Pancreas (tissue), 10 donors: ENCODE measurements at regions not wholly inside any gene's neighbourhood (a gene's known extent, or its start where the extent isn't known, plus 50 kb on each side); places are given as distances from the start of the nearest gene placed in this dataset.

Experiments used
- ATAC-seq, 4 donors: fragments of 200-7000 bp; cut with Tn5 transposase; one replicate each; pipeline versions ENCODE4 v1.8.0 to v1.9.1; 2020; ENCODE audit warnings: mild to moderate bottlenecking in 4 of 4, moderate library complexity in 4 of 4
- DNase-seq, 6 donors: peaks; one replicate each; pipeline ENCODE4 v3.0.0-alpha.2; 2020
- FAIRE-seq: peaks from 2 replicates; lab custom pipeline; 2012; peaks lifted over from hg19 to GRCh38; lab: Jason Lieb, UNC
- H3K27ac ChIP-seq, 4 donors: fragments of 200-600 bp; sonication (generic); 1 replicate in 3 of 4; 2 replicates in 1 of 4; pipeline versions ENCODE4 v1.5.0 to v1.8.0; 2020
- H3K27me3 ChIP-seq, 4 donors: fragments of 200-600 bp; one replicate each; pipeline ENCODE4 v1.8.0; 2021
- H3K36me3 ChIP-seq, 3 donors: fragments of 200-600 bp; sonication (generic) in 1 of 3; one replicate each; pipeline versions ENCODE4 v1.5.0 to v1.8.0; 2020 to 2021
- H3K4me1 ChIP-seq, 3 donors: fragments of 200-600 bp; one replicate each; pipeline ENCODE4 v1.8.0; 2021
- H3K4me3 ChIP-seq, 4 donors: fragments of 200-600 bp; sonication (generic) in 2 of 4; one replicate each; pipeline versions ENCODE4 v1.5.0 to v1.8.0; 2020 to 2021
- H3K9me3 ChIP-seq, 4 donors: fragments of 200-600 bp; one replicate each; pipeline ENCODE4 v1.8.0; 2021
- CTCF ChIP-seq, 4 donors: fragments of 200-600 bp; sonication (generic) in 3 of 4; IDR thresholded peaks; one replicate each; pipeline versions ENCODE4 v1.5.0 to v1.8.0; 2021; ENCODE audit warnings: antibody characterized with exemption in 4 of 4
- WGBS, 2 donors: extraction: QIAGEN DNeasy Blood & Tissue Kit; methylation state at CpG; one replicate each; pipeline ENCODE4 v1.1.7; 2013; 5-methylcytosine and 5-hydroxymethylcytosine counted together
- intact Hi-C, 3 donors: fragments of 100-400 bp; cut with DNase I; formaldehyde crosslinking; loops; one replicate each; pipeline versions ENCODE4 v1.11.1 to v1.14.2; 2022
- donor health status: healthy with polysubstance abuse.
- donor health status: DM: no; HTN: no; CAD: no; lungs with moderate emphysema.
- donor health status: DM: no; HTN: no; CAD: no.
- donor health status: control.
- donor health status: control.
- donor health status: Bipolar disorder and iron deficiency.
- donor health status: DM: yes; HTN: yes; CAD: no.
- donor health status: DM: no; HTN: no; CAD: no.
- donor health status: DM: no; HTN: no; CAD: no.
- donor health status: DM: yes; HTN: yes; CAD: no.

- H3K4me1 ChIP-seq = no peaks in the 10 kb centered on the region
- no peaks in the 10 kb centered on the region for H3K9me3 ChIP-seq
- H3K4me3 ChIP-seq = no peak overlapping the region
- FAIRE-seq = no peak
- ATAC-seq = no peak
- H3K27ac ChIP-seq = no peak overlapping the region
- no peak for TF ChIP-seq CTCF (IDR thresholded peaks at IDR 0.05)
- no peak for DNase-seq
- no peaks in the 10 kb centered on the region for H3K36me3 ChIP-seq
- intact Hi-C loops = no loop called here
- no peaks in the 10 kb centered on the region for H3K27me3 ChIP-seq
Measured at GRCh38 chr15:37249249-37249648, 148.9 kb upstream of the MEIS2 start.

- Histone ChIP-seq H3K4me1 (no peaks in the 10 kb centered on the region), H3K9me3 (no peaks in the 10 kb centered on the region), H3K27me3 (no peaks in the 10 kb centered on the region), H3K27ac (no peak overlapping the region), H3K4me3 (no peak overlapping the region), H3K36me3 (no peaks in the 10 kb centered on the region)
- DNase-seq (no peak), ATAC-seq (no peak), FAIRE-seq (no peak)
- TF ChIP-seq CTCF (IDR thresholded peaks at IDR 0.05) = no peak
- intact Hi-C loops = no loop called here
- WGBS, 2 donors = 70 to 76% methylated on average over 3 of the region's 3 CpGs
Measured at GRCh38 chr15:37252530-37252929, 152.2 kb upstream of the MEIS2 start.

GRCh38 chr15:37253877-37254276 lies 153.5 kb upstream of the MEIS2 start:
- H3K9me3 ChIP-seq = no peaks in the 10 kb centered on the region
- H3K4me3 ChIP-seq = no peak overlapping the region
- H3K27me3 ChIP-seq = no peaks in the 10 kb centered on the region
- DNase-seq (no peak), ATAC-seq (no peak), FAIRE-seq (no peak)
- intact Hi-C loops = no loop called here
- no peak for TF ChIP-seq CTCF (IDR thresholded peaks at IDR 0.05)
- WGBS, 2 donors = 75 to 82% methylated on average over 7 of the region's 7 CpGs
- H3K27ac ChIP-seq = no peak overlapping the region
- H3K36me3 ChIP-seq = no peaks in the 10 kb centered on the region
- no peaks in the 10 kb centered on the region for H3K4me1 ChIP-seq

- Histone ChIP-seq H3K4me1 (no peaks in the 10 kb centered on the region), H3K36me3 (no peaks in the 10 kb centered on the region), H3K27me3 (no peaks in the 10 kb centered on the region), H3K27ac (no peak overlapping the region), H3K4me3 (no peak overlapping the region), H3K9me3 (no peaks in the 10 kb centered on the region)
- no peak for TF ChIP-seq CTCF (IDR thresholded peaks at IDR 0.05)
- intact Hi-C loops = no loop called here
- ATAC-seq (no peak), FAIRE-seq (no peak), DNase-seq (no peak)
Measured at GRCh38 chr15:37260255-37260654, 159.9 kb upstream of the MEIS2 start.

- TF ChIP-seq CTCF (IDR thresholded peaks at IDR 0.05) = no peak
- FAIRE-seq (no peak), ATAC-seq (no peak), DNase-seq (no peak)
- no peaks in the 10 kb centered on the region for H3K4me1 ChIP-seq
- no peaks in the 10 kb centered on the region for H3K9me3 ChIP-seq
- H3K27ac ChIP-seq = no peak overlapping the region
- intact Hi-C loops = no loop called here
- 37 to 38% methylated on average over 4 of the region's 4 CpGs for WGBS, 2 donors
- no peaks in the 10 kb centered on the region for H3K27me3 ChIP-seq
- H3K36me3 ChIP-seq = no peaks in the 10 kb centered on the region
- no peak overlapping the region for H3K4me3 ChIP-seq
Measured at GRCh38 chr15:37261685-37262084, 161.3 kb upstream of the MEIS2 start.
